H1 (cell line): ENCODE measurements at regions not wholly inside any gene's neighbourhood (a gene's known extent, or its start where the extent isn't known, plus 50 kb on each side); places are given as distances from the start of the nearest gene placed in this dataset.

Experiments
- CEBPB ChIP-seq: IDR thresholded peaks from 2 replicates; pipeline ENCODE4 v1.6.1; 2012; ENCODE audit warnings: low read depth, low read length
- KDM1A ChIP-seq: fragments of 200-600, 300-600 bp; sonication (generic); IDR thresholded peaks from 2 replicates; pipeline ENCODE4 v1.7.1; 2016; ENCODE audit warnings: mild to moderate bottlenecking, low read length, borderline replicate concordance
- KDM5A ChIP-seq: fragments of 200-600 bp; IDR thresholded peaks from 2 replicates; pipeline ENCODE4 v1.7.1; 2012; ENCODE audit warnings: mild to moderate bottlenecking, low read length, inconsistent platforms, mixed read lengths
- NANOG ChIP-seq: IDR thresholded peaks from 2 replicates; pipeline ENCODE4 v1.6.1; 2011; ENCODE audit warnings: low read length, low read depth, mild to moderate bottlenecking, inconsistent platforms; ENCODE audit not compliant: insufficient read depth, poor library complexity, severe bottlenecking
- RAD21 ChIP-seq, 2 experiments: IDR thresholded peaks in 1 of 2; conservative IDR thresholded peaks in 1 of 2; 2 replicates each; pipeline ENCODE4 v1.6.1; 2011; ENCODE audit warnings: low read depth in 2 of 2, low read length in 2 of 2, improper control_type of control experiment in 1 of 2, inconsistent platforms in 1 of 2, mild to moderate bottlenecking in 1 of 2, moderate library complexity in 1 of 2
- TF ChIP-seq, protein P1 (sequence below): fragments of 300-600 bp; sonication (generic); IDR thresholded peaks from 2 replicates; pipeline ENCODE4 v1.7.1; 2012; ENCODE audit warnings: low read length, moderate library complexity, mild to moderate bottlenecking, inconsistent platforms; ENCODE audit not compliant: insufficient replicate concordance
- TF ChIP-seq, protein P2 (sequence below): IDR thresholded peaks from 2 replicates; pipeline ENCODE4 v1.6.1; 2012; ENCODE audit warnings: inconsistent platforms

DNA sequence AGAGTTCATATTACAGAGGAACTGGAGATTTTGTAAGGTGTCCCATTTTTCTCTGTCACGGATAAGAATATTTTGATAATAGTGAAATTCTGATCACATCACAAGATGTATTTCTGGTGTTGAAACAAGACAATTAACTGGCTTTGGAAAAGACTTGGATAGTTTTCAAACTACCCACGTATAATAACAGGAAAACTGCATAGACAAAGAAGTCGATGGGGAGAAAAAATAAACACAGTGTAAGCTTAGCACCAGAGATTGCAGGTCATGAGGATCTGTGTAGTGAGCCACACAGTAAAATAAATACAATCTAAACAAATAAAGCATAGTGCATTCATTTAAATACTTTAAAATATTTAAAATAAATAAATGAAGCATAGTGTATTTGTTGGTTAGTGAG is 452.3 kb upstream of the ADAMTS5 start (continued):
- TF ChIP-seq, protein P1, sequence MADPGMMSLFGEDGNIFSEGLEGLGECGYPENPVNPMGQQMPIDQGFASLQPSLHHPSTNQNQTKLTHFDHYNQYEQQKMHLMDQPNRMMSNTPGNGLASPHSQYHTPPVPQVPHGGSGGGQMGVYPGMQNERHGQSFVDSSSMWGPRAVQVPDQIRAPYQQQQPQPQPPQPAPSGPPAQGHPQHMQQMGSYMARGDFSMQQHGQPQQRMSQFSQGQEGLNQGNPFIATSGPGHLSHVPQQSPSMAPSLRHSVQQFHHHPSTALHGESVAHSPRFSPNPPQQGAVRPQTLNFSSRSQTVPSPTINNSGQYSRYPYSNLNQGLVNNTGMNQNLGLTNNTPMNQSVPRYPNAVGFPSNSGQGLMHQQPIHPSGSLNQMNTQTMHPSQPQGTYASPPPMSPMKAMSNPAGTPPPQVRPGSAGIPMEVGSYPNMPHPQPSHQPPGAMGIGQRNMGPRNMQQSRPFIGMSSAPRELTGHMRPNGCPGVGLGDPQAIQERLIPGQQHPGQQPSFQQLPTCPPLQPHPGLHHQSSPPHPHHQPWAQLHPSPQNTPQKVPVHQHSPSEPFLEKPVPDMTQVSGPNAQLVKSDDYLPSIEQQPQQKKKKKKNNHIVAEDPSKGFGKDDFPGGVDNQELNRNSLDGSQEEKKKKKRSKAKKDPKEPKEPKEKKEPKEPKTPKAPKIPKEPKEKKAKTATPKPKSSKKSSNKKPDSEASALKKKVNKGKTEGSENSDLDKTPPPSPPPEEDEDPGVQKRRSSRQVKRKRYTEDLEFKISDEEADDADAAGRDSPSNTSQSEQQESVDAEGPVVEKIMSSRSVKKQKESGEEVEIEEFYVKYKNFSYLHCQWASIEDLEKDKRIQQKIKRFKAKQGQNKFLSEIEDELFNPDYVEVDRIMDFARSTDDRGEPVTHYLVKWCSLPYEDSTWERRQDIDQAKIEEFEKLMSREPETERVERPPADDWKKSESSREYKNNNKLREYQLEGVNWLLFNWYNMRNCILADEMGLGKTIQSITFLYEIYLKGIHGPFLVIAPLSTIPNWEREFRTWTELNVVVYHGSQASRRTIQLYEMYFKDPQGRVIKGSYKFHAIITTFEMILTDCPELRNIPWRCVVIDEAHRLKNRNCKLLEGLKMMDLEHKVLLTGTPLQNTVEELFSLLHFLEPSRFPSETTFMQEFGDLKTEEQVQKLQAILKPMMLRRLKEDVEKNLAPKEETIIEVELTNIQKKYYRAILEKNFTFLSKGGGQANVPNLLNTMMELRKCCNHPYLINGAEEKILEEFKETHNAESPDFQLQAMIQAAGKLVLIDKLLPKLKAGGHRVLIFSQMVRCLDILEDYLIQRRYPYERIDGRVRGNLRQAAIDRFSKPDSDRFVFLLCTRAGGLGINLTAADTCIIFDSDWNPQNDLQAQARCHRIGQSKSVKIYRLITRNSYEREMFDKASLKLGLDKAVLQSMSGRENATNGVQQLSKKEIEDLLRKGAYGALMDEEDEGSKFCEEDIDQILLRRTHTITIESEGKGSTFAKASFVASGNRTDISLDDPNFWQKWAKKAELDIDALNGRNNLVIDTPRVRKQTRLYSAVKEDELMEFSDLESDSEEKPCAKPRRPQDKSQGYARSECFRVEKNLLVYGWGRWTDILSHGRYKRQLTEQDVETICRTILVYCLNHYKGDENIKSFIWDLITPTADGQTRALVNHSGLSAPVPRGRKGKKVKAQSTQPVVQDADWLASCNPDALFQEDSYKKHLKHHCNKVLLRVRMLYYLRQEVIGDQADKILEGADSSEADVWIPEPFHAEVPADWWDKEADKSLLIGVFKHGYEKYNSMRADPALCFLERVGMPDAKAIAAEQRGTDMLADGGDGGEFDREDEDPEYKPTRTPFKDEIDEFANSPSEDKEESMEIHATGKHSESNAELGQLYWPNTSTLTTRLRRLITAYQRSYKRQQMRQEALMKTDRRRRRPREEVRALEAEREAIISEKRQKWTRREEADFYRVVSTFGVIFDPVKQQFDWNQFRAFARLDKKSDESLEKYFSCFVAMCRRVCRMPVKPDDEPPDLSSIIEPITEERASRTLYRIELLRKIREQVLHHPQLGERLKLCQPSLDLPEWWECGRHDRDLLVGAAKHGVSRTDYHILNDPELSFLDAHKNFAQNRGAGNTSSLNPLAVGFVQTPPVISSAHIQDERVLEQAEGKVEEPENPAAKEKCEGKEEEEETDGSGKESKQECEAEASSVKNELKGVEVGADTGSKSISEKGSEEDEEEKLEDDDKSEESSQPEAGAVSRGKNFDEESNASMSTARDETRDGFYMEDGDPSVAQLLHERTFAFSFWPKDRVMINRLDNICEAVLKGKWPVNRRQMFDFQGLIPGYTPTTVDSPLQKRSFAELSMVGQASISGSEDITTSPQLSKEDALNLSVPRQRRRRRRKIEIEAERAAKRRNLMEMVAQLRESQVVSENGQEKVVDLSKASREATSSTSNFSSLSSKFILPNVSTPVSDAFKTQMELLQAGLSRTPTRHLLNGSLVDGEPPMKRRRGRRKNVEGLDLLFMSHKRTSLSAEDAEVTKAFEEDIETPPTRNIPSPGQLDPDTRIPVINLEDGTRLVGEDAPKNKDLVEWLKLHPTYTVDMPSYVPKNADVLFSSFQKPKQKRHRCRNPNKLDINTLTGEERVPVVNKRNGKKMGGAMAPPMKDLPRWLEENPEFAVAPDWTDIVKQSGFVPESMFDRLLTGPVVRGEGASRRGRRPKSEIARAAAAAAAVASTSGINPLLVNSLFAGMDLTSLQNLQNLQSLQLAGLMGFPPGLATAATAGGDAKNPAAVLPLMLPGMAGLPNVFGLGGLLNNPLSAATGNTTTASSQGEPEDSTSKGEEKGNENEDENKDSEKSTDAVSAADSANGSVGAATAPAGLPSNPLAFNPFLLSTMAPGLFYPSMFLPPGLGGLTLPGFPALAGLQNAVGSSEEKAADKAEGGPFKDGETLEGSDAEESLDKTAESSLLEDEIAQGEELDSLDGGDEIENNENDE, result no peak
- TF ChIP-seq, protein P2, sequence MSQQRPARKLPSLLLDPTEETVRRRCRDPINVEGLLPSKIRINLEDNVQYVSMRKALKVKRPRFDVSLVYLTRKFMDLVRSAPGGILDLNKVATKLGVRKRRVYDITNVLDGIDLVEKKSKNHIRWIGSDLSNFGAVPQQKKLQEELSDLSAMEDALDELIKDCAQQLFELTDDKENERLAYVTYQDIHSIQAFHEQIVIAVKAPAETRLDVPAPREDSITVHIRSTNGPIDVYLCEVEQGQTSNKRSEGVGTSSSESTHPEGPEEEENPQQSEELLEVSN, result no peak
- no peak for TF ChIP-seq KDM5A
- TF ChIP-seq NANOG, result no peak
- TF ChIP-seq CEBPB, result no peak
- TF ChIP-seq KDM1A, result no peak
- no peak for TF ChIP-seq RAD21 (IDR thresholded peaks at IDR 0.05 in 1 of 2, conservative IDR thresholded peaks at IDR 0.05 in 1 of 2; ENCODE audit: low read depth in 2 of 2, low read length in 2 of 2)
